ENCODE measurements at regions not wholly inside any gene's neighbourhood (a gene's known extent, or its start where the extent isn't known, plus 50 kb on each side); places are given as distances from the start of the nearest gene placed in this dataset.

DNA sequence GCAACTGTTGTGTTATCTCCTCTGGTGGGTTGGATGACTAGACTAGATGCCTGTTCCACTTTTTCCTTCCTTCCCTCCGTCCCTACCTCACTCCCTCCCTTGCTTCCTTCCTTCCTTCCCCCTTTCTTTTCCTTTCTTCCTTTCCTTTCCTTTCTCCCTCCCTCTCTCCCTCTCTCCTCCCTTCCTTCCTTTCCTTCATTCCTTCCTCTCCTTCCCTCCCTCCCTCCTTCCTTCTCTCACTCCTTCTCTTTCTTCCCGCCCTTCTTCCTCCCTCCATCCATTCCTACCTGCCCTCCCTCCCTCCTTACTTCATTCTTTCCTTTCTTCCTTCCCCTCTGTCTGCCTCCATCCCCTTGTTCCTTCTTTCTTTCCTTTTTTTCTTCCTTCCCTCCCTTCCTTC is 1045.3 kb downstream of the OTOL1 start:
- Mint-ChIP-seq H3K9me3 (ENCODE audit: low read depth) (no peaks in the 10 kb centered on the region), H3K4me1 (ENCODE audit: low read depth) (no peaks in the 10 kb centered on the region), H3K36me3 (ENCODE audit: insufficient read depth) (no peaks in the 10 kb centered on the region), H3K27me3 (no peaks in the 10 kb centered on the region), H3K4me3 (ENCODE audit: low read depth) (no peak overlapping the region), H3K27ac (no peak overlapping the region)
- DNase-seq (ENCODE audit: low spot score, unreplicated experiment), result no peak
- no peak for TF ChIP-seq CTCF (IDR thresholded peaks at IDR 0.05; ENCODE audit: unreplicated experiment)

GRCh38 chr3:162544246-162544645 is 1047.6 kb downstream of the OTOL1 start:
- TF ChIP-seq CTCF (IDR thresholded peaks at IDR 0.05; ENCODE audit: unreplicated experiment), result no peak
- no peak overlapping the region for H3K4me3 Mint-ChIP-seq (ENCODE audit: low read depth)
- DNase-seq (ENCODE audit: low spot score, unreplicated experiment), result no peak

GRCh38 chr3:162546910-162547309 is 1050.3 kb downstream of the OTOL1 start:
- Mint-ChIP-seq H3K36me3 (ENCODE audit: insufficient read depth) (no peaks in the 10 kb centered on the region), H3K4me1 (ENCODE audit: low read depth) (no peaks in the 10 kb centered on the region)

More at GRCh38 chr3:162544246-162544645, 1047.6 kb downstream of the OTOL1 start:
- no peaks in the 10 kb centered on the region for H3K4me1 Mint-ChIP-seq (ENCODE audit: low read depth)
- peaks cover 3% of the 10 kb centered on the region for H3K9me3 Mint-ChIP-seq (ENCODE audit: low read depth)
- no peaks in the 10 kb centered on the region for H3K27me3 Mint-ChIP-seq
- H3K36me3 Mint-ChIP-seq (ENCODE audit: insufficient read depth), result no peaks in the 10 kb centered on the region
- no peak overlapping the region for H3K27ac Mint-ChIP-seq

GRCh38 chr3:162547321-162547720 is 1050.7 kb downstream of the OTOL1 start:
- peaks cover 1% of the 10 kb centered on the region for H3K4me1 Mint-ChIP-seq (ENCODE audit: low read depth)
- no peak for DNase-seq (ENCODE audit: low spot score, unreplicated experiment)
- H3K36me3 Mint-ChIP-seq (ENCODE audit: insufficient read depth), result no peaks in the 10 kb centered on the region
- H3K27me3 Mint-ChIP-seq, result no peaks in the 10 kb centered on the region
- peaks cover 8% of the 10 kb centered on the region for H3K9me3 Mint-ChIP-seq (ENCODE audit: low read depth)
- no peak overlapping the region for H3K4me3 Mint-ChIP-seq (ENCODE audit: low read depth)
- no peak for TF ChIP-seq CTCF (IDR thresholded peaks at IDR 0.05; ENCODE audit: unreplicated experiment)
- no peak overlapping the region for H3K27ac Mint-ChIP-seq

More at GRCh38 chr3:162546910-162547309, 1050.3 kb downstream of the OTOL1 start:
- H3K9me3 Mint-ChIP-seq (ENCODE audit: low read depth), result peaks cover 8% of the 10 kb centered on the region
- no peak for TF ChIP-seq CTCF (IDR thresholded peaks at IDR 0.05; ENCODE audit: unreplicated experiment)
- no peak for DNase-seq (ENCODE audit: low spot score, unreplicated experiment)
- H3K27ac Mint-ChIP-seq, result no peak overlapping the region
- no peak overlapping the region for H3K4me3 Mint-ChIP-seq (ENCODE audit: low read depth)
- no peaks in the 10 kb centered on the region for H3K27me3 Mint-ChIP-seq

DNA sequence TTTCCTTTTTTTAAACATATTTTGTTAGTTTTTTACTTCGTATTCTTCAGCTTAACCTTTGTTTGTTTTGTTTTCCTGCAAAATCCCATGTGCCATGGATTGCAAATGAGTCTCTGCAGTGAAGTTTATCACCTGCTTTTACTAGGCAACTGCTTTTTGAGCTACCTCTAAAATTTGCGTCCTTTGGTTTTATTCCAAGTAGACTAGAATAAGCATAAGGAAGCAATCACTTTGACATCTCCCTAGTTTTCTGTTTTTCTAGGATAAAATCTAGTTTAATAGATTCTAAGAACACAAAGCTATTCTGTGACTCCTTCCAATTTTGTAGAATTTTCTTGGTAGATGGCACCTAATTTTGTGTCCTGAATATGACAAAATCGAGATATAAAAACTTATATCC is 1059.2 kb downstream of the OTOL1 start:
- Mint-ChIP-seq H3K27ac (no peak overlapping the region), H3K27me3 (no peaks in the 10 kb centered on the region), H3K36me3 (ENCODE audit: insufficient read depth) (no peaks in the 10 kb centered on the region), H3K4me1 (ENCODE audit: low read depth) (peaks cover 10% of the 10 kb centered on the region), H3K9me3 (ENCODE audit: low read depth) (no peaks in the 10 kb centered on the region), H3K4me3 (ENCODE audit: low read depth) (no peak overlapping the region)
- TF ChIP-seq CTCF (IDR thresholded peaks at IDR 0.05; ENCODE audit: unreplicated experiment), result no peak
- DNase-seq (ENCODE audit: low spot score, unreplicated experiment), result no peak

Data from progenitor cell of endocrine pancreas (in vitro differentiated cells).